H9 (cell line): ENCODE measurements at regions not wholly inside any gene's neighbourhood (a gene's known extent, or its start where the extent isn't known, plus 50 kb on each side); places are given as distances from the start of the nearest gene placed in this dataset.

ENCODE experiments used
- DNase-seq: peaks from one replicate; pipeline ENCODE4 v3.0.0-alpha.2; 2017
- H2AFZ ChIP-seq: one replicate; pipeline ENCODE4 v1.6.1; 2013; ENCODE audit warnings: mild to moderate bottlenecking, low read length, control low read depth, moderate library complexity
- H2AK5ac ChIP-seq: 2 replicates; pipeline ENCODE4 v1.6.1; 2013; ENCODE audit warnings: low read length, control low read depth, mixed read lengths; ENCODE audit not compliant: insufficient read length
- H2BK120ac ChIP-seq: one replicate; pipeline ENCODE4 v1.6.1; 2013; ENCODE audit warnings: low read depth, mild to moderate bottlenecking, low read length, control low read depth, inconsistent platforms; ENCODE audit not compliant: poor library complexity, severe bottlenecking
- H2BK12ac ChIP-seq: 2 replicates; pipeline ENCODE4 v1.6.1; 2013; ENCODE audit warnings: low read length, control low read depth, mixed read lengths, low read depth; ENCODE audit not compliant: insufficient read length
- H2BK15ac ChIP-seq: 2 replicates; pipeline ENCODE4 v1.6.1; 2013; ENCODE audit warnings: low read depth, low read length, control low read depth
- H2BK20ac ChIP-seq: one replicate; pipeline ENCODE4 v1.6.1; 2013; ENCODE audit warnings: low read depth, mild to moderate bottlenecking, low read length, control low read depth, inconsistent platforms; ENCODE audit not compliant: poor library complexity, severe bottlenecking
- H2BK5ac ChIP-seq: 2 replicates; pipeline ENCODE4 v1.6.1; 2013; ENCODE audit warnings: low read length, control low read depth, mixed read lengths; ENCODE audit not compliant: insufficient read length
- H3K14ac ChIP-seq: 2 replicates; pipeline ENCODE4 v1.6.1; 2013; ENCODE audit warnings: low read length, control low read depth; ENCODE audit not compliant: insufficient read depth
- H3K18ac ChIP-seq: 2 replicates; pipeline ENCODE4 v1.6.1; 2013; ENCODE audit warnings: low read depth, mild to moderate bottlenecking, mixed read lengths, low read length, control low read depth; ENCODE audit not compliant: insufficient read length
- H3K23ac ChIP-seq: 2 replicates; pipeline ENCODE4 v1.6.1; 2013; ENCODE audit warnings: low read length, control low read depth, mixed read lengths, low read depth; ENCODE audit not compliant: insufficient read length
- H3K23me2 ChIP-seq: 2 replicates; pipeline ENCODE4 v1.6.1; 2013; ENCODE audit warnings: low read depth, mild to moderate bottlenecking, mixed read lengths, low read length, control low read depth; ENCODE audit not compliant: insufficient read length, poor library complexity, severe bottlenecking
- H3K27ac ChIP-seq: 2 replicates; pipeline ENCODE4 v1.5.1; 2013; ENCODE audit warnings: low read length, control low read depth, mixed read lengths, low read depth; ENCODE audit not compliant: insufficient read length
- H3K27me3 ChIP-seq: 2 replicates; pipeline ENCODE4 v1.6.1; 2013; ENCODE audit warnings: low read length, control low read depth, inconsistent platforms; ENCODE audit not compliant: insufficient read depth
- H3K4ac ChIP-seq: 2 replicates; pipeline ENCODE4 v1.6.1; 2013; ENCODE audit warnings: low read depth, mild to moderate bottlenecking, control low read depth, inconsistent platforms, low read length, moderate library complexity
- H3K4me1 ChIP-seq: 2 replicates; pipeline ENCODE4 v1.6.1; 2013; ENCODE audit warnings: low read length, control low read depth, inconsistent platforms; ENCODE audit not compliant: insufficient read depth
- H3K4me2 ChIP-seq: 2 replicates; pipeline ENCODE4 v1.6.1; 2013; ENCODE audit warnings: low read length, control low read depth, mixed read lengths; ENCODE audit not compliant: insufficient read length, insufficient read depth
- H3K56ac ChIP-seq: 2 replicates; pipeline ENCODE4 v1.6.1; 2013; ENCODE audit warnings: low read depth, mild to moderate bottlenecking, mixed read lengths, low read length, control low read depth; ENCODE audit not compliant: insufficient read length
- H3K79me1 ChIP-seq: 2 replicates; pipeline ENCODE4 v1.6.1; 2013; ENCODE audit warnings: low read depth, mild to moderate bottlenecking, moderate library complexity, low read length, control low read depth, inconsistent platforms; ENCODE audit not compliant: insufficient read depth, poor library complexity, severe bottlenecking
- H3K79me2 ChIP-seq: 2 replicates; pipeline ENCODE4 v1.6.1; 2013; ENCODE audit warnings: low read length, control low read depth, inconsistent platforms; ENCODE audit not compliant: insufficient read depth
- H3K9ac ChIP-seq: 2 replicates; pipeline ENCODE4 v1.6.1; 2013; ENCODE audit warnings: low read length, control low read depth, mixed read lengths; ENCODE audit not compliant: insufficient read length; ENCODE audit errors: extremely low read depth
- H3K9me3 ChIP-seq: one replicate; pipeline ENCODE4 v1.6.1; 2013; ENCODE audit warnings: low read depth, low read length, inconsistent platforms; ENCODE audit not compliant: control insufficient read depth
- H3T11ph ChIP-seq: one replicate; pipeline ENCODE4 v1.6.1; 2013; ENCODE audit warnings: mild to moderate bottlenecking, low read length, control low read depth, inconsistent platforms
- H4K20me1 ChIP-seq: one replicate; pipeline ENCODE4 v1.6.1; 2013; ENCODE audit not compliant: control insufficient read depth, insufficient read length, insufficient read depth
- H4K5ac ChIP-seq: 2 replicates; pipeline ENCODE4 v1.6.1; 2013; ENCODE audit warnings: low read depth, mild to moderate bottlenecking, mixed read lengths, low read length, control low read depth; ENCODE audit not compliant: insufficient read length
- H4K8ac ChIP-seq: replicated peaks from 2 replicates; pipeline ENCODE4 v1.6.1; 2013; ENCODE audit warnings: low read length, control low read depth, mixed read lengths, low read depth; ENCODE audit not compliant: insufficient read length
- H4K91ac ChIP-seq: 2 replicates; pipeline ENCODE4 v1.6.1; 2013; ENCODE audit warnings: low read depth, mild to moderate bottlenecking, moderate library complexity, mixed read lengths, low read length, control low read depth; ENCODE audit not compliant: insufficient read length
- H3K27ac Mint-ChIP-seq, 3 experiments: 2 replicates in 2 of 3; 3 replicates in 1 of 3; pipeline ENCODE4 v1.8.0; 2020 to 2021; ENCODE audit warnings: mixed read lengths in 3 of 3, mild to moderate bottlenecking in 1 of 3, moderate library complexity in 1 of 3
- H3K27me3 Mint-ChIP-seq: 2 replicates; pipeline ENCODE4 v1.8.0; 2021; ENCODE audit warnings: low read depth, mild to moderate bottlenecking, moderate library complexity, mixed read lengths
- H3K36me3 Mint-ChIP-seq, 3 experiments: 2 replicates in 2 of 3; 3 replicates in 1 of 3; pipeline ENCODE4 v1.8.0; 2020 to 2021; ENCODE audit warnings: low read depth in 3 of 3, mixed read lengths in 3 of 3; ENCODE audit not compliant: insufficient read depth in 1 of 3
- H3K4me1 Mint-ChIP-seq, 2 experiments: 2 replicates each; pipeline ENCODE4 v1.8.0; 2020; ENCODE audit warnings: mixed read lengths in 2 of 2
- H3K4me3 Mint-ChIP-seq, 2 experiments: 2 replicates in 1 of 2; 3 replicates in 1 of 2; pipeline ENCODE4 v1.8.0; 2020 to 2021; ENCODE audit warnings: mild to moderate bottlenecking in 2 of 2, mixed read lengths in 2 of 2, moderate library complexity in 1 of 2
- H3K9me3 Mint-ChIP-seq, 2 experiments: 2 replicates in 1 of 2; 3 replicates in 1 of 2; pipeline ENCODE4 v1.8.0; 2020; ENCODE audit warnings: mild to moderate bottlenecking in 2 of 2, mixed read lengths in 2 of 2, moderate library complexity in 1 of 2
- whole genome bisulfite sequencing: extraction: QIAGEN DNeasy Blood & Tissue Kit; methylation state at CpG from one replicate; pipeline ENCODE4 v1.1.7; 2013; ENCODE audit warnings: missing lambda C conversion rate, low lambda C conversion rate, mixed read lengths; ENCODE audit not compliant: insufficient read length; ENCODE audit errors: extremely low coverage; 5-methylcytosine and 5-hydroxymethylcytosine counted together
- TF ChIP-seq, protein P1 (sequence below): fragments of 200-600 bp; sonication (generic); conservative IDR thresholded peaks from 3 replicates; pipeline ENCODE4 v1.8.0; 2021; ENCODE audit warnings: antibody characterized with exemption, mild to moderate bottlenecking

- Mint-ChIP-seq H3K4me3 (no peak overlapping the region), H3K4me1 (peaks cover 0 to 2% of the 10 kb centered on the region in 2 experiments; a peak in 1 of 4 replicates), H3K27ac (no peak overlapping the region), H3K36me3 (no peaks in the 10 kb centered on the region), H3K9me3 (no peaks in the 10 kb centered on the region; a peak in 1 of 5 replicates), H3K27me3 (peaks cover 3% of the 10 kb centered on the region; the same call in 1 of the 2 replicates)
- H3K27ac ChIP-seq = no peak overlapping the region
- H3K23ac ChIP-seq = no peak overlapping the region
- no peaks in the 10 kb centered on the region for H3K79me2 ChIP-seq
- H3K4me2 ChIP-seq = no peak overlapping the region
- no peak overlapping the region for H2BK12ac ChIP-seq
- no peaks in the 10 kb centered on the region for H3K79me1 ChIP-seq
- H3K23me2 ChIP-seq = no peaks in the 10 kb centered on the region
- TF ChIP-seq, protein P1, sequence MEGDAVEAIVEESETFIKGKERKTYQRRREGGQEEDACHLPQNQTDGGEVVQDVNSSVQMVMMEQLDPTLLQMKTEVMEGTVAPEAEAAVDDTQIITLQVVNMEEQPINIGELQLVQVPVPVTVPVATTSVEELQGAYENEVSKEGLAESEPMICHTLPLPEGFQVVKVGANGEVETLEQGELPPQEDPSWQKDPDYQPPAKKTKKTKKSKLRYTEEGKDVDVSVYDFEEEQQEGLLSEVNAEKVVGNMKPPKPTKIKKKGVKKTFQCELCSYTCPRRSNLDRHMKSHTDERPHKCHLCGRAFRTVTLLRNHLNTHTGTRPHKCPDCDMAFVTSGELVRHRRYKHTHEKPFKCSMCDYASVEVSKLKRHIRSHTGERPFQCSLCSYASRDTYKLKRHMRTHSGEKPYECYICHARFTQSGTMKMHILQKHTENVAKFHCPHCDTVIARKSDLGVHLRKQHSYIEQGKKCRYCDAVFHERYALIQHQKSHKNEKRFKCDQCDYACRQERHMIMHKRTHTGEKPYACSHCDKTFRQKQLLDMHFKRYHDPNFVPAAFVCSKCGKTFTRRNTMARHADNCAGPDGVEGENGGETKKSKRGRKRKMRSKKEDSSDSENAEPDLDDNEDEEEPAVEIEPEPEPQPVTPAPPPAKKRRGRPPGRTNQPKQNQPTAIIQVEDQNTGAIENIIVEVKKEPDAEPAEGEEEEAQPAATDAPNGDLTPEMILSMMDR = no peak
- no peak overlapping the region for H2BK20ac ChIP-seq
- H4K8ac ChIP-seq = no peak overlapping the region
- no peak overlapping the region for H4K91ac ChIP-seq
- H3K18ac ChIP-seq = no peak overlapping the region
- H2BK15ac ChIP-seq = no peak overlapping the region
- WGBS = no CpG with 5 or more reads among the region's 8 CpGs
- no peak overlapping the region for H2AFZ ChIP-seq
- H3K14ac ChIP-seq = no peak overlapping the region
- H4K5ac ChIP-seq = no peak overlapping the region
- H2BK120ac ChIP-seq = no peak overlapping the region
- H3K9me3 ChIP-seq = no peaks in the 10 kb centered on the region
- H2AK5ac ChIP-seq = no peak overlapping the region
- no peak overlapping the region for H3K9ac ChIP-seq
- H3K27me3 ChIP-seq = no peaks in the 10 kb centered on the region
- H3K4ac ChIP-seq = no peak overlapping the region
- H3T11ph ChIP-seq = no peak overlapping the region
- no peak overlapping the region for H3K56ac ChIP-seq
- no peaks in the 10 kb centered on the region for H3K4me1 ChIP-seq
- no peaks in the 10 kb centered on the region for H4K20me1 ChIP-seq
- H2BK5ac ChIP-seq = no peak overlapping the region
- DNase-seq = no peak
Measured at GRCh38 chr2:5617358-5617757, 74.8 kb upstream of the SOX11 start.
